K562 (cell line): ENCODE measurements at regions not wholly inside any gene's neighbourhood (a gene's known extent, or its start where the extent isn't known, plus 50 kb on each side); places are given as distances from the start of the nearest gene placed in this dataset.

Experiments used
- ATAC-seq: fragments of 200-7000 bp; cut with Tn5 transposase; 3 replicates; pipeline ENCODE4 v1.9.1; 2020; ENCODE audit warnings: moderate library complexity
- BruUV-seq: library from RNA; stranded (reverse); fragments of 400-500 nt; replicated peaks from 2 replicates; lab custom pipeline; 2021; lab: Mats Ljungman, UMichigan
- CTCF ChIA-PET: fragments of 300-600 bp; formaldehyde crosslinking; extraction: SDS; loops from one replicate; lab custom pipeline; 2021; ENCODE audit warnings: low intra/inter-chr PET ratio; lab: Yijun Ruan, JAX
- POLR2A ChIA-PET: fragments of 300-600, 350-650 bp; sonication (Branson Sonifier 250); formaldehyde crosslinking; extraction: SDS; loops from one replicate; lab custom pipeline; 2021; ENCODE audit warnings: antibody characterized with exemption, inconsistent platforms; lab: Yijun Ruan, JAX
- DNase-seq, 4 experiments: peaks; one replicate each; pipeline versions ENCODE4 v3.0.0 to v3.0.0-alpha.2; 2011 to 2018; ENCODE audit warnings: low spot score in 3 of 4, mixed read lengths in 3 of 4; ENCODE audit errors: extremely low read depth in 1 of 4
- FAIRE-seq: peaks from 2 replicates; lab custom pipeline; 2011; peaks lifted over from hg19 to GRCh38; lab: Jason Lieb, UNC
- H2AFZ ChIP-seq: 2 replicates; pipeline ENCODE4 v1.6.0; 2011; ENCODE audit warnings: low read depth, low read length, control low read depth, inconsistent platforms
- H3K27ac ChIP-seq: fragments of 200-600 bp; 3 replicates; pipeline ENCODE4 v1.8.0; 2011; ENCODE audit warnings: low read depth, mild to moderate bottlenecking, control low read depth, inconsistent platforms, low read length, moderate library complexity, mixed read lengths; ENCODE audit errors: extremely low read depth
- H3K27me3 ChIP-seq, 2 experiments: fragments of 300-600 bp in 1 of 2; 2 replicates in 1 of 2; 3 replicates in 1 of 2; pipeline versions ENCODE4 v1.6.0 to v1.8.0; 2011; ENCODE audit warnings: inconsistent platforms in 2 of 2, low read length in 2 of 2, mild to moderate bottlenecking in 1 of 2, mixed read lengths in 1 of 2, moderate library complexity in 1 of 2; ENCODE audit not compliant: control insufficient read depth in 2 of 2, insufficient read depth in 2 of 2
- H3K36me3 ChIP-seq: fragments of 300-600 bp; 3 replicates; pipeline ENCODE4 v1.8.0; 2011; ENCODE audit warnings: mild to moderate bottlenecking, low read length, inconsistent platforms; ENCODE audit not compliant: control insufficient read depth, insufficient read depth
- H3K4me1 ChIP-seq, 2 experiments: fragments of 200-600 bp in 1 of 2; replicated peaks in 1 of 2; 2 replicates in 1 of 2; 3 replicates in 1 of 2; pipeline versions ENCODE4 v1.5.1 to v1.8.0; 2011; ENCODE audit warnings: inconsistent platforms in 2 of 2, low read length in 2 of 2, mild to moderate bottlenecking in 1 of 2, mixed read lengths in 1 of 2, moderate library complexity in 1 of 2; ENCODE audit not compliant: control insufficient read depth in 2 of 2, insufficient read depth in 2 of 2
- H3K4me2 ChIP-seq: 2 replicates; pipeline ENCODE4 v1.6.1; 2011; ENCODE audit warnings: low read length, control low read depth, inconsistent platforms, mixed read lengths; ENCODE audit not compliant: insufficient read depth
- H3K4me3 ChIP-seq: fragments of 200-600 bp; sonication (generic), shearing (Covaris generic); 2 replicates; pipeline ENCODE4 v1.5.1; 2016; ENCODE audit warnings: control low read depth, inconsistent platforms
- H3K79me2 ChIP-seq: fragments of 200-600 bp; 3 replicates; pipeline ENCODE4 v1.8.0; 2011; ENCODE audit warnings: low read length, inconsistent platforms; ENCODE audit not compliant: control insufficient read depth, insufficient read depth
- H3K9ac ChIP-seq, 2 experiments: 2 replicates each; pipeline versions ENCODE4 v1.6.0 to v1.6.1; 2011; ENCODE audit warnings: low read depth in 2 of 2, low read length in 2 of 2, control low read depth in 1 of 2, inconsistent platforms in 1 of 2, mild to moderate bottlenecking in 1 of 2, mixed read lengths in 1 of 2; ENCODE audit not compliant: insufficient read depth in 1 of 2
- H3K9me1 ChIP-seq: one replicate; pipeline ENCODE4 v1.6.0; 2011; ENCODE audit warnings: inconsistent platforms, mild to moderate bottlenecking, low read length, moderate library complexity; ENCODE audit not compliant: control insufficient read depth, insufficient read depth
- H3K9me3 ChIP-seq: replicated peaks from 2 replicates; pipeline ENCODE4 v1.5.1; 2011; ENCODE audit warnings: low read depth, low read length, inconsistent platforms; ENCODE audit not compliant: control insufficient read depth, insufficient read depth
- H4K20me1 ChIP-seq: replicated peaks from 2 replicates; pipeline ENCODE4 v1.6.1; 2011; ENCODE audit warnings: low read length, inconsistent platforms, mixed read lengths; ENCODE audit not compliant: control insufficient read depth, insufficient read depth
- CHD4 ChIP-seq: fragments of 200-600 bp; sonication (generic); IDR thresholded peaks from 3 replicates; pipeline ENCODE4 v1.6.1; 2012; ENCODE audit warnings: low read depth, mild to moderate bottlenecking, mixed read lengths, low read length, inconsistent platforms; ENCODE audit not compliant: insufficient read depth, insufficient replicate concordance, poor library complexity, severe bottlenecking
- E2F3 ChIP-seq: fragments of 250-450 bp; sonication (Bioruptor Pico); IDR thresholded peaks from 2 replicates; pipeline ENCODE4 v1.4.0; 2020; ENCODE audit warnings: mild to moderate bottlenecking
- GATAD2B ChIP-seq: fragments of 450-650 bp; IDR thresholded peaks from 2 replicates; pipeline ENCODE4 v1.6.1; 2017; ENCODE audit warnings: mild to moderate bottlenecking, borderline replicate concordance
- KLF6 ChIP-seq: fragments of 250-450 bp; sonication (Bioruptor Pico); IDR thresholded peaks from 2 replicates; pipeline ENCODE4 v1.4.0; 2020; ENCODE audit warnings: mild to moderate bottlenecking, moderate library complexity, borderline replicate concordance
- MTF1 ChIP-seq: fragments of 250-450 bp; sonication (Bioruptor Pico); IDR thresholded peaks from 2 replicates; pipeline ENCODE4 v1.9.0; 2021; ENCODE audit warnings: moderate library complexity, mild to moderate bottlenecking, inconsistent platforms, borderline replicate concordance
- RAD51 ChIP-seq: fragments of 450-650 bp; IDR thresholded peaks from 2 replicates; pipeline ENCODE4 v1.7.1; 2016; ENCODE audit warnings: low read depth, mild to moderate bottlenecking, borderline replicate concordance
- XRCC5 ChIP-seq: fragments of 200-400 bp; formaldehyde crosslinking; IDR thresholded peaks from 2 replicates; pipeline ENCODE4 v1.6.1; 2017; ENCODE audit warnings: low read depth, mild to moderate bottlenecking, low read length
- ZBTB26 ChIP-seq: fragments of 450-650 bp; formaldehyde crosslinking; IDR thresholded peaks from 2 replicates; pipeline ENCODE4 v1.4.0; 2022; ENCODE audit warnings: missing genetic modification characterization
- ZKSCAN8 ChIP-seq: fragments of 200-800 bp; sonication (Bioruptor generic); IDR thresholded peaks from 2 replicates; pipeline ENCODE4 v1.6.1; 2016; ENCODE audit warnings: missing genetic modification characterization, missing compliant biosample characterization
- ZNF12 ChIP-seq: sonication (generic); formaldehyde crosslinking; IDR thresholded peaks from 2 replicates; pipeline ENCODE4 v1.4.0; 2020; ENCODE audit warnings: mild to moderate bottlenecking, missing genetic modification reagents
- ZNF280A ChIP-seq: fragments of 450-650 bp; IDR thresholded peaks from 2 replicates; pipeline ENCODE4 v1.6.1; 2018; ENCODE audit warnings: mild to moderate bottlenecking, low read depth; ENCODE audit not compliant: partially characterized antibody
- ZNF830 ChIP-seq: fragments of 250-450 bp; sonication (Bioruptor Pico); IDR thresholded peaks from 2 replicates; pipeline ENCODE4 v1.5.0; 2021; ENCODE audit warnings: mild to moderate bottlenecking
- WGBS: fragments of 100-300 bp; shearing (Covaris generic); methylation state at CpG from one replicate; pipeline ENCODE4 v1.1.6; 2016; ENCODE audit warnings: low coverage, mixed read lengths; ENCODE audit not compliant: insufficient coverage; ENCODE audit errors: missing lambda C conversion rate; 5-methylcytosine and 5-hydroxymethylcytosine counted together
- in situ Hi-C: fragments of 300-500 bp; cut with MboI; formaldehyde crosslinking; loops from 4 replicates; pipeline ENCODE4 v1.15.0; 2018; ENCODE audit warnings: inconsistent platforms, mixed read lengths
- intact Hi-C: fragments of 100-400 bp; cut with micrococcal nuclease; formaldehyde crosslinking; loops from 2 replicates; pipeline ENCODE4 v1.14.2; 2022
- TF ChIP-seq, protein P1 (sequence below): IDR thresholded peaks from 2 replicates; pipeline ENCODE4 v1.6.1; 2012; ENCODE audit warnings: low read depth, low read length, improper control_type of control experiment, borderline replicate concordance
- TF ChIP-seq, protein P2 (sequence below): fragments of 450-650 bp; formaldehyde crosslinking; IDR thresholded peaks from 2 replicates; pipeline ENCODE4 v1.4.0; 2022; ENCODE audit warnings: mild to moderate bottlenecking, moderate library complexity

- TF ChIP-seq GATAD2B (no peak), MTF1 (CRISPR knock-in tag) (no peak), ZKSCAN8 (CRISPR knock-in tag) (no peak), CHD4 (no peak), KLF6 (CRISPR knock-in tag) (no peak), ZBTB26 (CRISPR knock-in tag) (no peak), ZNF12 (CRISPR knock-in tag) (no peak), XRCC5 (no peak)
Observed at GRCh38 chr16:5649762-5650743, 552.5 kb upstream of the EEF2KMT start (continued).

GRCh38 chr16:5647051-5647450, 549.5 kb upstream of the EEF2KMT start:
- no peaks in the 10 kb centered on the region for H3K79me2 ChIP-seq
- BruUV-seq: no TSS peak
- H3K27ac ChIP-seq: no peak overlapping the region
- H3K9me3 ChIP-seq: no peaks in the 10 kb centered on the region
- FAIRE-seq (no peak), ATAC-seq (no peak), DNase-seq (no peak)
- H2AFZ ChIP-seq: no peak overlapping the region
- H4K20me1 ChIP-seq: no peaks in the 10 kb centered on the region
- peaks cover 0 to 9% of the 10 kb centered on the region in 2 experiments; a peak in 1 of 5 replicates for H3K27me3 ChIP-seq
- ChIA-PET CTCF (no interaction called here), POLR2A (no interaction called here)
- H3K9ac ChIP-seq: no peak overlapping the region
- no peaks in the 10 kb centered on the region for H3K4me1 ChIP-seq
- H3K4me2 ChIP-seq: no peak overlapping the region
- in situ Hi-C loops: no loop called here
- H3K9me1 ChIP-seq: no peaks in the 10 kb centered on the region
- WGBS: 0% methylated on average over 1 of the region's 1 CpG
- H3K36me3 ChIP-seq: no peaks in the 10 kb centered on the region
- intact Hi-C loops: no loop called here
- H3K4me3 ChIP-seq: no peak overlapping the region
- TF ChIP-seq ZNF830 (CRISPR knock-in tag): no peak
- TF ChIP-seq ZNF280A: no peak
- TF ChIP-seq, protein P1, sequence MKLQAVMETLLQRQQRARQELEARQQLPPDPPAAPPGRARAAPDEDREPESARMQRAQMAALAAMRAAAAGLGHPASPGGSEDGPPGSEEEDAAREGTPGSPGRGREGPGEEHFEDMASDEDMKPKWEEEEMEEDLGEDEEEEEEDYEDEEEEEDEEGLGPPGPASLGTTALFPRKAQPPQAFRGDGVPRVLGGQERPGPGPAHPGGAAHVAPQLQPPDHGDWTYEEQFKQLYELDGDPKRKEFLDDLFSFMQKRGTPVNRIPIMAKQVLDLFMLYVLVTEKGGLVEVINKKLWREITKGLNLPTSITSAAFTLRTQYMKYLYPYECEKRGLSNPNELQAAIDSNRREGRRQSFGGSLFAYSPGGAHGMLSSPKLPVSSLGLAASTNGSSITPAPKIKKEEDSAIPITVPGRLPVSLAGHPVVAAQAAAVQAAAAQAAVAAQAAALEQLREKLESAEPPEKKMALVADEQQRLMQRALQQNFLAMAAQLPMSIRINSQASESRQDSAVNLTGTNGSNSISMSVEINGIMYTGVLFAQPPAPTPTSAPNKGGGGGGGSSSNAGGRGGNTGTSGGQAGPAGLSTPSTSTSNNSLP: no peak
- TF ChIP-seq E2F3: no peak
- no peak for TF ChIP-seq RAD51
- TF ChIP-seq, protein P2, sequence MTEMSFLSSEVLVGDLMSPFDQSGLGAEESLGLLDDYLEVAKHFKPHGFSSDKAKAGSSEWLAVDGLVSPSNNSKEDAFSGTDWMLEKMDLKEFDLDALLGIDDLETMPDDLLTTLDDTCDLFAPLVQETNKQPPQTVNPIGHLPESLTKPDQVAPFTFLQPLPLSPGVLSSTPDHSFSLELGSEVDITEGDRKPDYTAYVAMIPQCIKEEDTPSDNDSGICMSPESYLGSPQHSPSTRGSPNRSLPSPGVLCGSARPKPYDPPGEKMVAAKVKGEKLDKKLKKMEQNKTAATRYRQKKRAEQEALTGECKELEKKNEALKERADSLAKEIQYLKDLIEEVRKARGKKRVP (CRISPR knock-in tag): no peak
